ENCODE measurements at regions not wholly inside any gene's neighbourhood (a gene's known extent, or its start where the extent isn't known, plus 50 kb on each side); places are given as distances from the start of the nearest gene placed in this dataset.

DNA sequence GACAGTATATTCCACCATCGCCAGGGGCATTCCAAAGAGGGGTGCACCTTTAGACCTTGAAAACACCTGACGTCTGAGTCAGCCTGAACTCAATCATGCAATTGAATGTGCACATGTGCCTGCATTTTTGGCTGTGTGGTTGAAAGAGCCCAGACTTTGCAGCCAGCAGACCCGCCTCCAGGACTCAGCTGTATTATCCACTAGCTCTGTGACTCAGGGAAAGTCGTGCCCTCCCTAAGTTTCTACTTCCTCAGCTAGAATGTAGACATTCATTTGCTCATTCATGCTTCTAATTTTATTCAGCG, 94.2 kb downstream of the LRRC30 start:
- TF ChIP-seq, protein P1, sequence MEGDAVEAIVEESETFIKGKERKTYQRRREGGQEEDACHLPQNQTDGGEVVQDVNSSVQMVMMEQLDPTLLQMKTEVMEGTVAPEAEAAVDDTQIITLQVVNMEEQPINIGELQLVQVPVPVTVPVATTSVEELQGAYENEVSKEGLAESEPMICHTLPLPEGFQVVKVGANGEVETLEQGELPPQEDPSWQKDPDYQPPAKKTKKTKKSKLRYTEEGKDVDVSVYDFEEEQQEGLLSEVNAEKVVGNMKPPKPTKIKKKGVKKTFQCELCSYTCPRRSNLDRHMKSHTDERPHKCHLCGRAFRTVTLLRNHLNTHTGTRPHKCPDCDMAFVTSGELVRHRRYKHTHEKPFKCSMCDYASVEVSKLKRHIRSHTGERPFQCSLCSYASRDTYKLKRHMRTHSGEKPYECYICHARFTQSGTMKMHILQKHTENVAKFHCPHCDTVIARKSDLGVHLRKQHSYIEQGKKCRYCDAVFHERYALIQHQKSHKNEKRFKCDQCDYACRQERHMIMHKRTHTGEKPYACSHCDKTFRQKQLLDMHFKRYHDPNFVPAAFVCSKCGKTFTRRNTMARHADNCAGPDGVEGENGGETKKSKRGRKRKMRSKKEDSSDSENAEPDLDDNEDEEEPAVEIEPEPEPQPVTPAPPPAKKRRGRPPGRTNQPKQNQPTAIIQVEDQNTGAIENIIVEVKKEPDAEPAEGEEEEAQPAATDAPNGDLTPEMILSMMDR (IDR thresholded peaks at IDR 0.05; ENCODE audit: insufficient read depth, low read depth, low read length), result no peak
- no peak overlapping the region for H3K4me3 ChIP-seq (ENCODE audit: low read depth, low read length)
- DNase-seq (ENCODE audit: low read depth), result no peak

DNA sequence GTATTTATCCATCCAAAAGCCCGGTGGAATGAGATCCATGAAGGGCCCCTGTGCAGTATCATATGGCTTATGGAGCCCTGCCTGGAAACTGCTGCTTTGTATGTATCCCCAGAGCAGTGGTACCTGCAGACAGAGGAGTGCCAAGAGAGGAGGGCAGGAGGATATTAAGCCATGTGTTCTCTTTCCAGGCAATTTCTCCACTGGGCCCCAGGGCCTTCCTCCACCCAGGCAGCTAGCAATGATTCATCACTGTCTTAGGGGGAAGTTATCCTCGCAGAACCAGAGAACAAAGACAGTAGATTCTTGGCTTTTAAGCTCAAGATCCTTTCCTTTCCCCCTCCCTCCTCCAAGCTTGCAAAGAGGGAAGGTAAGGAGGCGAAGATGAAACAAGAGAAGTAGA, 98.1 kb downstream of the LRRC30 start:
- no peak overlapping the region for H3K4me3 ChIP-seq (ENCODE audit: low read depth, low read length)
- DNase-seq (ENCODE audit: low read depth), result no peak
- TF ChIP-seq, protein P1 (IDR thresholded peaks at IDR 0.05; ENCODE audit: insufficient read depth, low read depth, low read length), result no peak

DNA sequence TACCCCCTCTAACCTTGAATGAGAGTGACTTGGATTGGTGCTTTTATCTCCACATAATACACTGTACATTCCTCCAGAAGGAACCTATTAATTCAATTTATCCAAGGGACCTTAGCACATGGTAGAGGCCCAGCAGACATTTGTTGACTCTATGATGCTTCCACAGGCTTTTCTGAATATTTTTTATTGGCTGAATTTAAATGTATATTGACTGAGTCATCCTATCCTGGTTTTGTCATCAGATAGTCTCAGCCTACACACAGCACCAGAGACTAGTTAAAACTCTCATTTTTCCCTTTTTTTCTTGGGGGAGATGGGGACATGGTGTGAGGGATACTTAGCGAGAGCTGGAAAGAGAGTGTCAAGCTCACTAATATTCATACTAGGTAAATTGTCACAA, 101.6 kb downstream of the LRRC30 start:
- no peak overlapping the region for H3K4me3 ChIP-seq (ENCODE audit: low read depth, low read length)
- TF ChIP-seq, protein P1 (IDR thresholded peaks at IDR 0.05; ENCODE audit: insufficient read depth, low read depth, low read length), result no peak
- no peak for DNase-seq (ENCODE audit: low read depth)

DNA sequence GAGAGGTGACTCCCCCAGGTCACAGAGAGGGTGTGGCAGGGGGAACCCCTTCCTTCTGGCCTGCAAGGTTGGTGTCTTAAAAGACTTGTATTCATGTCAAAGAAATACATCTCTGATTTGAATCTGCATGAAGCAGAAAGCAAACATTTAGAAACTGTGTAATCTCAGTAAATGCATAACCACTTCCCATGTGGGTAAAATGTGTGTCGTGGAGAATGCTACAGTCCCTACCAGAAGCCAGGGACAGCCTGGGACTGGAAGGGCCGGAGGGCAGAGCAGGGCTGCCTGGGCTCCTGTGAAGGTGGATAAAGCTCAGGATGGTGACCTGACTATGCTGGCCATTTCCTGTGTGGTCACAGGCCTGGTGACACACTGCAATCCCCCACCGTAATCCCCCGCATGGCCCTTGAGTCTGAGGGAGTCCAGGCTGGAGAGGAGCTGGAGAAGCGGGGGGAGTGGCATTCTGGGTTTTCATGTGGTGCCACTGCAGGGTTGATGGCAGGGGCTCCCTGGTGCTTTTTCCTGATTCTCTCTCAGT, 102.2 kb downstream of the LRRC30 start:
- no peak for DNase-seq (ENCODE audit: low read depth)
- H3K4me3 ChIP-seq (ENCODE audit: low read depth, low read length), result no peak overlapping the region
- TF ChIP-seq, protein P1 (IDR thresholded peaks at IDR 0.05; ENCODE audit: insufficient read depth, low read depth, low read length), result no peak

DNA sequence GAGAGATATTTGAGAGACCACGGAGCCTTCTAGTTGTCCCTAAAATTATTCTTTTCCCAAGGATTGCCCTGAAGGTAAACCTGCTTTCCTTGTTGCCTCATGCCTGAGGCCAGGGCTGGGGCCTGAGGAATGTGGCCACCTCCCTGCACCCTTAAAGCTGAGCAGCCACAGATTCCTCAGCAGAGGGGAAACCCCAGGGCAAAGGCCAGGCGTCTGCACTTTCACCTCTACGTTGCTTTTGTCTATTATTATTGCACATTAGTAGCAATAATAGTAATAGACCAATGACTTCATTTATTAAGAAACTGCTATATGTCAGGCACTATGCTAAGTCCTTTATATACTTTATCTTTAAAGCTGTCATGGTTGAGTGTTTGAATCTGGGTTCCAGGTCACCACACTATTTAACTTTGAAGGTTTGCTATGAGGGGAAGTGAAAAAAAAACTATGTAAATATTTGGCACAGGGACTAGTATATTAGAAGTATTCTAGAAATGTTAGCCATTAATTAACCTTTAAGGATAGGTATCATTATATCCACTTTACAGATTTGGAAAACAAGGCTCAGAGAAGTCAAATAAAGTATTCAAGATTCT, 104.2 kb downstream of the LRRC30 start:
- H3K4me3 ChIP-seq (ENCODE audit: low read depth, low read length), result no peak overlapping the region
- TF ChIP-seq, protein P1 (IDR thresholded peaks at IDR 0.05; ENCODE audit: insufficient read depth, low read depth, low read length), result no peak

DNA sequence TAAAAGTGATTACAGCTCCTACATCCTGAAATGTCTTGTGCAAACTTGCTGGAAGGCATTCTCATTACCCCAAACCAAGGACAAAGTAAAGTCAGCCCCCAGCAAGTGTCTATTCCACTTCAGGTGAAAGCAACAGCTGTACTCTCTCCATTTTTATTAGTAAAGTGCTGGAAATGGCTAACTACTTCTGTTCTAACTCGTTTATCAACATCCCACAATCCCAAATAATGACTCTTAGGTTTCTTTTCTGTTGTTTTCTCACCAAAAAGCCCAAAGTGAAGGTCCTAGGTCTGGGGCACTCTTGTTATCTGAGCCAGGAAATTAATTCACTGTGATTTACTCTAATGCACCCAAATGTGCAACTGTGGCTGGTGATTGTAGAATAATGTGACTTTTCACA, 105.7 kb downstream of the LRRC30 start:
- no peak overlapping the region for H3K4me3 ChIP-seq (ENCODE audit: low read depth, low read length)
- TF ChIP-seq, protein P1 (IDR thresholded peaks at IDR 0.05; ENCODE audit: insufficient read depth, low read depth, low read length), result no peak
- no peak for DNase-seq (ENCODE audit: low read depth)

More for the DNA sequence above, 104.2 kb downstream of the LRRC30 start:
- no peak for DNase-seq (ENCODE audit: low read depth)

DNA sequence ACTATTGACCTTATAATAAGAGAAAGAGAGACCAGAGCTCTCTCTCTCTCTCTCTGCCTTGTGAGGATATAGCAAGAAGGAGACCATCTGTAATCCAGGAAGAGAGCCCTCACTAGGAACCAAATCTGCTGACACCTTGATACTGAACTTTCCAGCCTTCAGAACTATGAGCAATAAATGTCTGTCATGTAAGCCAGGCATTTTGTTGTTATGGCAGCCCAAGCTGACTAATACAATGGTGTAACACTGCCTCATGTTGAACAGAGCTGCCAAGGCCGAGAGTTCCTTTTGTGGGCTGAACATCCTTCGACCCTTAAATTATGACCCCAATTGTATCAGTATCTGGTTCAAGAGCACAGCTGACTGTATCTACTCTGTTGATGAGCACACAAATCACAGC, 108.0 kb downstream of the LRRC30 start:
- no peak for DNase-seq (ENCODE audit: low read depth)
- no peak overlapping the region for H3K4me3 ChIP-seq (ENCODE audit: low read depth, low read length)
- TF ChIP-seq, protein P1 (IDR thresholded peaks at IDR 0.05; ENCODE audit: insufficient read depth, low read depth, low read length), result no peak

All from fibroblast of villous mesenchyme (primary cell).